ENCODE measurements at regions not wholly inside any gene's neighbourhood (a gene's known extent, or its start where the extent isn't known, plus 50 kb on each side); places are given as distances from the start of the nearest gene placed in this dataset.
"Not testable (repeated sequence)": the region's sequence is repeated elsewhere in the genome, so short reads cannot be mapped to it uniquely, and the experiment has no call there.

DNA sequence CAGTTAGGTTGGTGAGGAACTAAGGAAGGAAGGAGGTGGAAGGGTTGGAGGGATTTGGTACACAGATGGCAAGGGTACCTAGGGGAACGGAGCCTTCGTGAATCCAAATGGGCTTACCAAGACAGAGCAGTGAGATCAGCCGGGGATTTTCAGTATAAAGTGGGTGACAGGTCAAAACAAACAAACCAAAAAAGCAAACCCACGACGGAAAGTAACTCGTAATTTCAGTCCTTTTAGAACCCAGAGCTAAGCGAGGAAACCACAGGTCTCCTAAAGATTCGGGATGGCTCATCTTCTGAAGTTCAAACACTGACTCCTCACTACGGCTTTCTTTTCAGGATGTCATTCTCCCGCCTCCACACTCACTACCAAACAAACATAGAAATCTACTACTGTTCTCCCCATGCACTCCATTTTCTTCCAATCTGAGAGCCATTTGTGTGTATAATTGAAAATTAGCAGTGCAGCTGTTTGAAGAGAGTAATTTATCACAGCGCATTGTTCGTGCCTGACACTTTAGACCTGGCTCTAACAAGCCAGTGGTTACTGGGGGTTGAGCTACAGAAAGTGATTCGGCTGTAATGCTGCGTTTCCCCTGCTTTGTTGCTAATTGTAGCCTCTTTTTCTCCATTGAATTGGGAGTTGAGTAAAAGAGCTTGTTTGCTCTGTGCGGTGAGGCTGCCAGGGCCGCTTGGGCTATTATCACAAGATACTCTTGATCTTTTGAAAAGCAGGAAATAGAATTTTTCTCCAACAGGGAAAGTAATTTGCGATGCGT lies 64.7 kb upstream of the CCDC39 start:
- DNase-seq (ENCODE audit: low spot score) = no peak

DNA sequence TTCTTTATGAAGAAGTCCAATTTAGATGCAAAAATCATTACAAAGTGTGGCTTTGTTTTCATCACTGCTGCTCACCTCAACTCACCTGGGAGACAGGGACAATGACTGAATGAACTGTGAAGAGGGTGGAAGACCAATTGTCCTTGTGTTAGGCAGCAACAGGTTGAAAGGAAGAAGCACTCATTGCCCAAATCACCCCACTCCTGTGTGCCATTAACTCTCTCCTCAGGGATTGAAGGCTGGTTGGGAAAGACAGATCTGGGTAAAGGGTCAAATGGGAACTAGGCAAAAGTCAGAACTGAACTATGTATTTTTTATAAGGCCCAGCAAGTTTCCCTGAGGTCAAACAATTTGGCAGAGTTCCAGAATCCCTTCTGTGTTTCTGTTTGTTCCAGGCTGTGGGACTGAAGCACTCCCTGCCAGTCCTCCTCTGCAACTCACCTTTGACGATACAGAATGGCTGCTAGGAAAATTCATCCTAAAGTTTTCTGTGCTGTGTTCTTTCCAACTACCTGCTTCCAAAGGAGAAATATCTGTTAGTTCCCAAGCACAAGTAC lies 68.6 kb upstream of the CCDC39 start:
- DNase-seq (ENCODE audit: low spot score) = no peak

DNA sequence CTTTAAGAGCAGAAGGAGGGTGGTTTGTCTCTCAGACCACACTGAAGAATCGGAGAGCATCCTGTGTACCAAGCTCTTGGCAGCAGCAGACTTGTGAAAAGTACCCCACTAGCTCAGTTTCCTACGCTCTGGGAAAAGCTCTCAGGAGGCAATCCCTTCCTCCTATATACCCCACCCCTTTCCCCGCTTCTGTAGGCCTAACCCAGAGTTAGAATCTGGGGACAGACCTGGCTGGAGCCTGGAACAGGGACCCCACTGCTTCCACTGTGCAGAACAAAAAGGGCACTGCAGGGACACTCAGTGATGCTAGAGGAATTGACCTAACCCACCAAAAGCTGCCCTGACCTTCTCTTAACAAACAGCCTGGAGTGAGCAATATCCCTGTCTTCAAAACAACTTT lies 70.0 kb upstream of the CCDC39 start:
- DNase-seq (ENCODE audit: low spot score) = no peak

DNA sequence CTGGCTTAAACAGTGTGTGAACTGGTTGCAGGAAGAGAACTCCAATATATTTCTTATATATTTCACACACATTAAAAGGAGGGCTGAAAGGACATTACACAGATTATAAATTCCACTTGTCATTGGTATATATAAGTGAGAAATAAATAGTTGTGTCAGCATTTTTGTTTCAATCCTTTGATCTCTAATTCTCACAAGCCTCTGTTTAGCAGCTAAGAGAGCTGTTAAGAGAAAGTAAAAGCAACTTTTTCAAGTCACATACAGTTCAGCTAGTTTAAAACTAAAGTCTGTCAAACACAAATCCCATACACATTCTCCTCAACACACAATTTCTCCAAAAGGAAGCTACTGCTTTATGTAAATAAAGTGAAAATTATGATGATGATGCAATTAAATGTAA lies 70.5 kb upstream of the CCDC39 start:
- no peak for DNase-seq (ENCODE audit: low spot score)

DNA sequence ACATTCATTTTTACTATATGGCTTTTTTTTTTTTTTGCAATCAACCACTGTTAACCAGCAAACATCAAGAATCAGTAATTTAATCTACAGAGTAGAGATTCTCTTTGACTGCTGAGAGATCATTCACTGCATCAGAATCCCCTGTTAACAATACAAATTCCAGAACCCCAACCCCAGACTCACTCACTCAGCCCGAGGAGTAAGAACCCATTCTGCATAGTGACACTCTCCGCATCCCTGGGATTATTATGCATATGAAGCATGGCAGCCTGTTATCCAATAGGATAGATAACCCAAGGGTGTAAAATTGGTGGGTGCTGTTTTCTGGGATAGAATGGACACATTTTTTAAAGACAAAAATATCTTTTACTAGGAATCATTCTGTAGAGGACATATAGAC lies 76.3 kb upstream of the CCDC39 start:
- no peak for DNase-seq (ENCODE audit: low spot score)

DNA sequence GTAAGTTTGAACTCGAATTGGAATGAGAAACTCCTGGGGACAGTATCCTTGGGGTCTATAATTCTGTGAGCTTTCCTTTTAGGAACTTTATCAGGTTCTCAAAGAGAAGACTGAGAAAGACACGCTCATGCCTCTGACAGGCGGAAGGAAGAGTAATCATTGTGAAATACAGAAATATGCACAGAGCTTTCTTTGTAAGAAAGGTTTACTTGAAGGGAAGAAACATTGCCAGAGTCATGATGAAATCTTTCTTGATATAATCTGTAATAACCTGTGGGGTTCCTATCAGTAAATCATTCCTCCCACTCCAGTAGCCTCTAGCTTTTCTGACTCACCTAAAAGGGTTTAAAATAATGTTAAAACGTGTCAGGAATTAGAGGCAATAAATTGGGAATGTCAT lies 83.6 kb upstream of the CCDC39 start:
- no peak for DNase-seq (ENCODE audit: low spot score)

DNA sequence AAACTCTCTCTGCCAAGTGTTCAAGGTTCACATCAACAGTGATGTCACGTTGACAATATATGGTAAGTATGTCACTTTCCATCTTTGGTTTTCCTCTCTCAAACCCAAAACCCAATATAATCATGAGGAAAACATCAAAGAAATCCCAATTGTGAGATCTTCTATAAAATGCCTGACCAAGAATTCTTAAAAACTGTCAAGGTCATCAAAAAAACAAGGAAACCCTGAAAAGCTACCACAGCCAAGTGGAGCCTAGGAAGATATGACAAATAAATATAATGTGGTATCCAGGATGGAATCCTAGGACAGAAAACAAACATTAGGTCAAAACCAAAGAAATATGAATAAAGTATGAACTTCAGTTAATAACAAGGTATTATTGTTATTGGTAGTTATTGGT lies 85.2 kb upstream of the CCDC39 start:
- no peak for DNase-seq (ENCODE audit: low spot score)

DNA sequence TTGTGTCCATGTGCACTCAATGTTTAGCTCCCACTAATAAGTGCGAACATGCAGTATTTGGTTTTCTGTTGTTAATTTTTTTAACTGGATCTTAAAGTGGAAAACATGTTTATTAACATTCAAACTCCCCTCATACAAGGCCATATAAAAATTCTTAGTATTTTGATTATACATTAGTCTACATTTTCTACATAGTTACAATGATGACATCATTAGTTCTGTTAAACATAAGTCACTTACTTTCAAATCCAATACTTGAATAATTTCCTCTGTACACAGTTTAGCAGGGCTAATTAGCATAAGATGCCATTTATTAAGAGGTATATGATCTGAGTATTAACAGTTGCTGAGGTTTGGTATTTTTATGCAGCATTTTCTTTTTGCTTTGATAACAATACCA lies 91.3 kb upstream of the CCDC39 start:
- no peak for DNase-seq (ENCODE audit: low spot score)

DNA sequence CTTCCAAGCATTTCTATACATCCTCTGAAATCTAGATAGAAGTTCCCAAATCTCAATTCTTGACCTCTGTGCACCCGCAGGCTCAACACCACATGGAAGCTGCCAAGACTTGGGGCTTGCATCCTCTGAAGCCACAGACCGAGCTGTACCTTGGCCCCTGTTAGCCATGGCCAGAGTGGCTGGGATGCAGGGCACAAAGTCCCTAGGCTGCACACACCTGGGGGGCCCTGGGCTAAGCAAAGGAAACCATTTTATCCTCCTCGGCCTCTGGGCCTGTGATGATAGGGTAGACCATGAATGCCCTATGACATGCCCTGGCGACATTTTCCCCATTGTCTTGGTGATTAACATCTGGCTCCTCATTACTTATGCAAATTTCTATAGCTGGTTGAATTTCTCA lies 97.1 kb upstream of the CCDC39 start:
- no peak for DNase-seq (ENCODE audit: low spot score)

DNA sequence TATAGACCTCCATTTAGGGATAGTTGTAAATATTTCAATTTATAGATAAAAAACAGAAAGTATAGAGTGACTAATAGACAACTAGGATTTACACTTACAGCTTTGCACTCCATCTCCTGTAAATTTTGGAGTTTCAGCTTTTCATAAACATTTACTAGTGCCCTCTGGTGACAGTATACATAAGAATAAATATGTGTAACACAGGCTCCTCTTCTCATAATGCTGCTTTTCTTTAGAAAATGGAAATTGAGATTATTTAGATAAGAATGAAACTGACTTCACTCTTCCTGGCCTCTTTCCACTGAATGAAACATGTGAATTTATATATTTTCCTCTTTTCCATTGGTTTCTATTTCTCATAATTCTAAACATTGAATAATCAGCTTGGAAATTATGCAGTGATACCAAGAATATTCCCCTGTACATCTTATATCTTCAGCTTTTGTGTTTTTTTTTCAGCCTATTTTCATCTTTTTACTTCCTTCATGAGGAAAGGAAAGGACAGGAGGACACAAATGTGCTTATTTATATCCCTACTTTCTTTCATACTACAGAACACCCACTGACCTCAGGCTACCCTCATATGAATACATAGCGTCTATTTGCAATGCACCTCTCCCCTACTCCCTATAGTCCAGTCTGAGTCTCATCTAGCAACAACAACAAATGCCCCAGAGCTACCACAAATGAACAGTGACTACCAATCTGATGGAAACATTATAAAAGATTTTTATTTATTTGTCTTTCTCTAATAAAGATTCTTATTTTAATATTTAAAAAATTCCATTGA lies 103.1 kb upstream of the CCDC39 start:
- DNase-seq (ENCODE audit: low spot score) = no peak

DNA sequence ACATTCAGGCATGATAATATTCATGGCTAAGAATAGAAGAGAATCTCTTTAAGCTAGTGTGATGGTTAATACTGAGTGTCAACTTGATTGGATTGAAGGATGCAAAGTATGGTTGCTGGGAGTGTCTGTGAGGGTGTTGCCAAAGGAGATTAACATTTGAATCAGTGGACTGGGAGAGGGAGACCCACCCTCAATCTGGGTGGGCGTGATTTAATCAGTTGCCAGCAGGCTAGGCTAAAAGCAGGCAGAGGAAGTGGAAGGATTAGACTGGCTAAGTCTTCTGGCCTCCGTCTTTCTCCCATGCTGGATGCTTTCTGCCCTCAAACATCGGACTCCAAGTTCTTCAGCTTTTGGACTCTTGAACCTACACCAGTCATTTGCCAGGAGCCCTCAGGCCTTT lies 106.9 kb upstream of the CCDC39 start:
- not testable (repeated sequence) for DNase-seq (ENCODE audit: low spot score)

DNA sequence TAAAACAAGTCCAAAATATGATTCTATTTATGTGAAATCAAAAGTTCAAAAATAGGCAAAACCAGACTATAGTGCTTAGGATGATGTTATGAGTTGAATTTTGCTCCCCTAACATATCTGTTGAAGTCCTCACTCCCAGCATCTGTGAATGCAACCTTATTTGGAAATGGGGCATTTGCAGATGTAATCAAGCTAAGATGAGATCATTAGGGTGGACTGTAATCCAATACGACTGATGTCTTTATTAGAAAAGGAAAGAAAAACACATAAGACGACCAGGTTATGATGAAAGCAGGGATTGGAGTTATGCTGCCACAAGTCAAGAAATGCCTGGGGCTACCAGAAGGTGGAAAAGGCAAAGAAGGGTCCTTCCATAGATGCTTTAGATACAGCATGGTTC lies 110.5 kb upstream of the CCDC39 start:
- DNase-seq (ENCODE audit: low spot score) = no peak

DNA sequence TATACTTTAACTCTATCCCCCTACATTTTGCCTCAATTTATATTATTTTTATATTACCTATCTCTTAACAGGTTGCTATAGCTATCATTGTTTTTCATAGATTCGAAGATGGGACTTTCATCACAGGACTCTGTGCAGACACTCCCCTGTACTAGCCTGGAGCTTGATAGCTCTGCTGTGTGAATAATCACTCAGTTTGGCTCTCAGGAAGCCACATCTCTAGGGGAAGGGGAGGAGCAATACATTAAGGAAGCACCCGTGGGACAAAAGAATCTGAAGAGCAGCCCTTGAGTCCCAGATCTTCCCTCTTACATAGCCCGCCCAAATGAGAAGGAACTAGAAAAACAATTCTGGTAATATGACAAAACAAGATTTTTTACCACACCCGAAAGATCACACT lies 114.3 kb upstream of the FXR1 start:
- no peak for DNase-seq (ENCODE audit: low spot score)

DNA sequence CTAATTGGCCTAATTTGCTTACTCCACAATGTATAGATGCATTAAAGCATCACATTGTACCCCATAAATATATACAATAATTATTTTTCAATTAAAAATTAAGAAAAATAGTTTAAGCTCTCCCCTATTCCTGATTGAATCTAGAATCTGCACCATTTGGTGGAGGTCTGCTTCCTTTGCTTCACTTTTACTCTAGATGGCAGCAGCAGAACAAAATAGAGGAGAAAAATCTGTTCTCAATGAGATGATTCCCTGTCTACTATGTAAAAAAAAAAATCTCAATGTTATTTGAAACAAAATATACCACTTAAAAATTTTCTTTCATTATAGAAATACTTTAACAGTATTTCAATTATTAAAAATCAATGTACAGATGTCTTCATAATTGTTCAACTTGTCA lies 109.6 kb upstream of the FXR1 start:
- peak; percentile 19 for DNase-seq (ENCODE audit: low spot score)

DNA sequence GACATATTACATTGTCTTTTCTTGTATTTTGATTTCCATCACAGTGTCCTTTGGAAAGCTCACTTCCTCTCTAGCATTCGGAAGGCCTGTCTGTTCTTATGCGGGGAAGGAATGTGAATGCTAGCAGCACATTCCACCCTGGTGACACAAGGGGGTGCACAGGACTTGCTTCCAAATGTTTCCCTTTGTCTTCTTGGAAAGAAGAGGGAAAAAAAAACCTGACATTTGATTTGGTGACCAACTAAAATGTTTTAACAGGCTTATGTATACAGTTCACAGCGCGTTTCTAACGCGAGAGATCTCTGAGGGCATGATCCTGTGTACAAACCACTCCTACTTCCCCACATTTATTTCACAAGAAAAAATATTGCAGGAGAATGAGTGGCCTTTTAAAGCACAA lies 107.6 kb upstream of the FXR1 start:
- DNase-seq (ENCODE audit: low spot score) = peak; percentile 65

DNA sequence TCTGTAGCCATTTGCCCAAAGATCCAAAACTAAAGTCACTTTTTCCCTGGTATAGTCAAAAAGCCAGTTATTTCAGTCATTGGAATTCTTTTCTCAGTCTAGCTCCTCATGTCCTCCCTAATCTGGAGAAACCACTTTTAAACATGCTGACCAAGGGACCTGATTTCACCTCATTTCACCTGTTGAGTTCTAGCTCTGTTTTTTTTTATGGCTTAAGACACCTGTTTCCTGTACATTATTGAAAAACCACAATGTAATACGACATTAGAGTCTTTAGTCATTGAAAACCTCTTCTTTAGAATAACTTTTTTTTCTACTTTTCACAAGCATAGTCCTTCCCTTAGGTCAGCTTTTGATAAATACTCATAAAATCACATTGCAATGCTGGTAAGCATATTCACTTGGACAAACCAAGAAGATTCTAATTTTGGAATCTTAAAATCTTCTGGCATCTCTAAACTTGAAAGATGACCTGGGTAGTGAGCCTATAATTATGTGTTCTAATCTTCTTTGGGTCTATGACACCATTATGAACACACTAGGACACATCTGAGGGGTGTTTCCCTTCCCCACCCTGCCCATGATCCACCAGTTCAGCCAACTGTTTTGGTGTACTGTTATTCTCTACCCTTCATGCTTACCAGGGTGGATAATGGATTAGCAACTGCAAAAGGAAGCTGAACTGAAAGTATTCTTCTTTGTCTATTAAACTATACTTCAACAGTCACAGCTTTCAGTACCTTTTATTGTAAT lies 103.5 kb upstream of the FXR1 start:
- no peak for DNase-seq (ENCODE audit: low spot score)

DNA sequence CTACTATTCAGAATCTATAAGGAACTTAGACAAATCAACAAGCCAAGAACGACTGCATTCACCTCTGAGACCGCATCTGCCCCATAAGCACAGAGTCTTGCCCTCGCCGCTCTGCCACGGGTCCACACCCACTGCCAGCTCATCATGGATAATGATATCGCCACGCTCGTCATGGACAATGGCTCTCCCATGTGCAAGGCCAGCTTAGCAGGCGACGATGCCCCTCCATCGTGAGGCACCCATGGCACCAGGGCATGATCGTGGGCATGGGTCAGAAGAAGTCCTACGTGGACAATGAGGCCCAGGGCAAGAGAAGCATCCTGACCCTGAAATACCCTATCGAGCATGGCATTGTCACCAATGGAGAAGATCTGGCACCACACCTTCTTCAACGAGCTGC lies 92.1 kb upstream of the FXR1 start:
- no peak for DNase-seq (ENCODE audit: low spot score)

DNA sequence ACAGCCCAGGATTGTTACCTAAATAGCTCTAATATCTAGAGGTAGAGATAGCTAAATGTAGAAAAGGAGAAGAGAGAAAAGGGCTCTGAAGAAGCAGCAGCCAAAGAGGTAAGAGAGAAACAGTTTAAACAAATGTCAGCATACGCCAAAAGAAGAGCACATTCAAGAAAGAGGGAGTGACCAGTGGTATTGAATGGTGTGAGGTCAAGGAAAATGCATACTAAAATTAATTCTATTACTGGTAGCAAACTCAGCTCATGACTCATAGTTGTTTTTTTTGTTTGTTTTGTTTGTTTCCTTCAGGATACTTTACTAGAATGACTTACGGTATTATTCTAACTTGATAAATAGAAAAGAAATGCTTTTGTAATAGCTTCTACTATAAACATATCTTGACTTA lies 86.5 kb upstream of the FXR1 start:
- peak; percentile 29 for DNase-seq (ENCODE audit: low spot score)

DNA sequence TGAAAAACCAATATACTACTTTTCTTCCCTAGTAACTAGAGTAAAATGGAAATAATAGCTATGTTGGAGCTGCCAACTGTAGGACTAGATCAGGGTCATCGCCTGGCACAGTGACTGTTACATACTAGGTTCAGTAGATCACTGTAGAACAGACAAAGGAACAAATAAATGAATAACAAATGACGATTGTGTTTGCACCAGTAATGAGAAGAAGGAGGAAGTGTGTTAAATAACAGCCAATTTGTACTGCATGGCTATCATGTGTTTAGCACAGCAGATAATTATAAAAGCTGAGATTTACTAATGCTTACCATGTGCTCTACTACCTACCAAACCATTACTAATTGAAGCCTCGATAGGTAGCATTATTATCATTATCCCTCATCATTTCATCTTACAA lies 85.3 kb upstream of the FXR1 start:
- no peak for DNase-seq (ENCODE audit: low spot score)

DNA sequence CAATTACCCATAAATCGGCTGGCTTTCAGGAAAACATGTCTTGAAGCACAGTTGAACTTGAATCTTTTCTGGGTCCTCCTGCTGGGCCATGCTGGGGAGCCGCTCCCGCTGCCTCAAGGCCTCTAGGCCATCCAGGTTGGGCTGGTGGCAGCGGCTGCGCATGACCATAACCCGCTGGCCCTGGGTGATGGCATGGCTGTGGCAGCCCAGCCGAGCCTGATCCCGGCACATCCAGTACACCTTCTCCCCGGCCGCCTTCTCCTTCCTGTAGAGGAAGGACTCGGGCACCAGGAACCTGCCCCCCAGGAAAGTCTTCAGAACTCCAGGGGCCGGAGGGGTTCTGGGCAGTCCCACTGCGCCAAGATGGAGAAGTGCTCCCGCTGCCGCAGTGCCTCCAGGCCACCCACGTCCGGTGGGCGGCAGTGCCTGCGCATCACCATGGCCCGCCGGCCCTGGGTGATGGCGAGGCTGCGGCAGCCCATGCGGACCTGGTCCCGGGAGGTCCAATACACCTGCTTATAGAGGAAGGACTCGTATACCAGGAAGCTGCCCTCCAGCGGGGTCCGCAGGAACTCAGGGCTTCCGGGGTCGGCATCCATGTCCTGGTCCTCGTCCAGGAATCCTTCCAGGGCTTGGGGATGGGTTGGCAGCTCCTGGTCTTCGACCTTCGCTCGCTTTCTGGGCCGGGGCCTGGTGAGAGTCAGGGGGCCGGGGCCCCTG lies 84.3 kb upstream of the FXR1 start:
- no peak for DNase-seq (ENCODE audit: low spot score)

DNA sequence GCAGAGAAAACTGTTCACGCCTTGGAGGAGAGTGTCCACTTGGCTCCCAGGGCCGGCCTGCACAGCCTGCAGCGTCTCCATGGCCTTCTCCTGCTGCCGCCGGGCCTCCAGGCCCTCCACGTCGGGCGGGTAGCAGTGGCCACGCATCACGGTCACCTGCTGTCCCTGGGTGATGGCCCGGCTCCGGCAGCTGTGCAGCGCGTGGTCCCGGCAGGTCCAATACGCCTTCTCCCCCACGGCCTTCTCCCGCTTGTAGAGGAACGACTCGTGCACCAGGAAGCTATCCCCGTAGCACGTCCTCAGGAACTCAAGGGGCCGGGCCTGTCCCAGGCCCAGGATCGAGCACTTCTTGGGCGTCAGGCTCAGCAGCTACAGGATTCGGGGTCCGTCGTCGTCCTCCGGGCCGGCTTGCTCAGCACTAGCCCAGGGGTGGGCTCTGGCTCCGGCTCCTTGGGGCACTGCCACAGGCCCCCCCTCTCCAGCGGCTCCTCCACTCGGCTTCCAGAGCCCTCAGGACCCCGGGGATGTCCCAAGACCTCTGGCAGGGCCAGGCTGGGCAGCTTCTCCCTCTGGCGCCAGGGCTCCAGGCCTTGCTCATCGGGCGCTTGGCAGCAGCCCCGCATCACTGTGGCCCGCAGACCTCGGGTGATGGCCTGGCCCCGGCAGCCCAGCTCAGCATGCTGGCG lies 83.6 kb upstream of the FXR1 start:
- no peak for DNase-seq (ENCODE audit: low spot score)
